Stimulated activated CD4-positive, alpha-beta T cell treated with anti-CD3 and anti-CD28 coated beads, Interleukin-12 subunit alpha, Interleukin-12 subunit beta, amount 100 ng/mL, for 4 hours (primary cell): ENCODE measurements at regions not wholly inside any gene's neighbourhood (a gene's known extent, or its start where the extent isn't known, plus 50 kb on each side); places are given as distances from the start of the nearest gene placed in this dataset.
"Not testable (repeated sequence)": the region's sequence is repeated elsewhere in the genome, so short reads cannot be mapped to it uniquely, and the experiment has no call there.

Experiments used
- DNase-seq: peaks from one replicate; pipeline ENCODE4 v3.0.0-alpha.2; 2020

DNA sequence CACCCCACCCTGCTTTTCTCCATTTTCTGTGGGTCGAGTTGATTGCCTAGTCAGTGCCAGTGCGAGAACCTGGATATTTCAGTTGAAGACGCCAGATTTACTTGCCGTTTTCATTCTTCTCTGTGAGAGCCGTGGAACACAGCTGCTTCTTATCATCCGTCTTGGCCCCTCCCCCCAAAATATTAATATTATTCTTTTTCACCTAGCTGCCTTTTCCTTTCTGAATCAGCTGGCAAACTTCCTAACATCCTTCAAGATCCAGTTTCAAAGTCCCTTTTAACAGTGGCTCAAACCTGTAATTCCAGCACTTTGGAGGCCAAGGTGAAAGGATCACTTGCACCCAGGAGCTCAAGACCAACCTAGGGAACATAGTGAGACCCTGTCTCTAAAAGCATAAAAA, 117.1 kb upstream of the RASA1 start:
- DNase-seq, result no peak

DNA sequence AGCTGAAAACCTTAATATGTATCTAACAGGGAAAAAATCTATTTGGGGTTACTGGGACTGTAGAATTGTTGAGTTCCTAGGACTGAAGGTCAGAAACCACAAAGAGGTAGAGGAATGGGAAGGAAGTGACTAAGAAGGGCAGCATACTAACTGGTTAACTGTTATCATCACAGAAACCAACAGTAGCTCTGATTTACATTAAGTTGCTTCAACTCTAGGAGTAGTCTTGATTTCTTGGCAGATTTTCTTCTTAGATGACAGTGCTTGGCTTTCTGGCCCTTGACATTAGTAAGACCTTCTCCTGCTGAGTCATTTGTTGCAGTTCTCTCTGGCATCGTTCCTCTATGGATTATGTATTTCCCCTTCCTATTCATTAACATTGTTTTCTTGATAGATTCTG, 116.1 kb upstream of the RASA1 start:
- DNase-seq, result no peak

DNA sequence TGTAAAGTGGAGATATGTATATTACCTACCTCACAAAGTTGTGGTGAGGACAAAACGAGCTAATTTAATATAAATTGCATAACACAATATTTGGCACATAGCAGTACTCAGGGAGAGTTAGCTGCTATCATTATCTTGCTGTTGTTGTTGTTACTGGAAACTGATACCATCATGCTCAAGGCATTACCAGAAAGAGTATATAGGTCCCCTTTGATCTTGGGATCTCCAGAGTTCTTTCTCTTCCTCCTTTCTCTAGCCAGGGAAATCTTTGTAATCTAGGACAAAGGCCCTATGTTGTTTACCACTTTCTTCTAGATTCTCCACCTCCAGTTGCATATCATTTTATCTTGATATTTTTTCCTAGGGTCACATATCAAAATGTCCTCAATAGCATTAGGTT, 114.8 kb upstream of the RASA1 start:
- no peak for DNase-seq

DNA sequence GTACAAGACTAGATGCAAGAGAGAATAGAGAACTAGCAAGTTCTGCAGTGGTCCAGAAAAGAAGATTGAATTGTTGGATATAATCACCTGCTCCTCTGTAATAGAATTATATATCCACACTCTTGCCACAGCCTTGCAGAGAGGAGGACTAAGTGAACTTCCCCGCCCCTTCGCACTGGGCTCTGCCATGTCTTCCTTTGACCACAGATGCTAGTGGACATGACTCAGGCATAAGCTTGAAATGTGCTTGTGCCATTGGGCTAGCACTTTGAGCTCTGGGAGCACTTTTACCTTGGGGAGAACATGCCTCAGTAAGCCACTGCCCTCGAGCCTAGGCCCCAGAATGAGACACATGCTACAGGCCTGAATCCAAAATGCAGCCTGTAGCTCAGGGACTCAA, 113.5 kb upstream of the RASA1 start:
- no peak for DNase-seq

DNA sequence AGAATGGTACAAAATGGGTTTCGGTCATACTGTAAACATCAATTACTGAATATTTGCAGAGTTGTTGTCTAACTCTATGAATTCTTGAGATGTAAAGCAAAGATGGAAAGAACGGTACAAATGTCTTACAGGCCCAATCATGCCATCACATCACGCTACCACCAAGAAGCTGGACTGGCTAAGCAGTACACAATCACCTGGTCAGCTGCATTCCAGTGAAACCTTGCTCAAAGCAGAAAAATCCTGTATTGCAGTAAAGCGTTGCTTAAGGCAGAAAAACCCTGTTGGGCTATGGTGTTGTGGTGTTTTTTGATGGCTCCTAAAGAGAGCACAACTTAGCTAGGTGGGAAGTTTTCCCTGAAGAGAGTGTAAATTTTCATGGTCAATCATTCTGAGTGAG, 112.6 kb upstream of the RASA1 start:
- DNase-seq, result no peak

DNA sequence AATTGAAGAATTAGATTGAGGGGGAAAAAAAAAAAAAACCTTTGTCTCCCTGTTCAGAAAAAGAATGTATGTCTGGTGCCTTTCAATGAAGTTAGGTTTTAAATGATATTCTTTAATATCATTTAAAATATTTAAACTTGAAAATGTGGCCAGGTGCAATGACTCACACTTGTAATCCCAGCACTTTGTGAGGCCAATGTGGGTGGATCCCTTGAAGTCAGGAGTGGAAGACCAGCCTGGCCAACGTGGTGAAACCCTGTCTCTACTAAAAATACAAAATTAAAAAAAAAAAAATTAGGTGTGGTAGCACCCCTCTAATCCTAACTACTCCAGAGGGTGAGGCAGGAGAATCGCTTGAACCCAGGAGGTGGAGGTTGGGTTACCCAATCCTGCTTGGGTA, 111.1 kb upstream of the RASA1 start:
- no peak for DNase-seq

GRCh38 chr5:87164409-87164808, 103.3 kb upstream of the RASA1 start:
- DNase-seq, result no peak

- no peak for DNase-seq
Measured at GRCh38 chr5:87169300-87169991, 98.2 kb upstream of the RASA1 start.

DNA sequence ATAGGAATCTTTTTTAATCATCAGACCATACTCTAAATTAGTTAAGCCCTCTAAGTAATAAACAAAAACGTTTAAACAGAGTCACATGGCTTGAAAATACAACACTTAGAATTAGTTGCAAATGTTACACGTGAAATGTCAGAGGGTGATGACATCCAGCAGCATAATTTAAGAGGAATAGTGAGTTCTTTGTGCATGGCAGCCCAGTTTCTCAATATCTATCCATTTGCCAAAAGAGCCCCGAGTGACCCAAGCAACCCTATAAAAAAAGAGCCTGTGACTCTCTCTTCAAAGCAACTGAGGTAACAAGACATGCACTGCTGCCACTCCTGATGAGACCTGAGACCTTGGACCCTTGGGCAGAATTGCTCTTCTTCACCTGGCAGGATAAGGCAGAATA, 96.9 kb upstream of the RASA1 start:
- DNase-seq, result no peak

- DNase-seq, result no peak
Measured at GRCh38 chr5:87182649-87183048, 85.0 kb upstream of the RASA1 start.

GRCh38 chr5:87183896-87184295, 83.8 kb upstream of the RASA1 start:
- DNase-seq, result no peak

GRCh38 chr5:87184605-87185004, 83.1 kb upstream of the RASA1 start:
- DNase-seq, result no peak

DNA sequence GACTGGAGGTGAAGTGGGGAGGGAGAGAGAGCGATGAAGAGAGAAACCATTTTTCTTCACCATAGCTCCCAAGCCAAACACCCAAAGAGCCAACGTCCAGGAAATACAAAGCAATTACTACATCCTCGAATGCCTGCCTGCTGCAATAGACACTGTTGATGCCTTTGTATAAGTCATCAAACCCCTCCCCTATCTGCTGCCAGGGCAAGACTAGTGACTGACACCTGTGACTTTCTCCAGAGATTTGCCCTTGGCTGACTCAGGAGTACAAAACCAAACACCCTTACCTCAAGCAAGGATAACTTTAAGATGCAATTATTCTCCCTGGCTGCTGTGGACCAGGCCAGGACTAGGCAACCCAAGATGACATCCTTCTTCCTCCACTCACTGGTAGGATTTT, 81.8 kb upstream of the RASA1 start:
- DNase-seq, result no peak

DNA sequence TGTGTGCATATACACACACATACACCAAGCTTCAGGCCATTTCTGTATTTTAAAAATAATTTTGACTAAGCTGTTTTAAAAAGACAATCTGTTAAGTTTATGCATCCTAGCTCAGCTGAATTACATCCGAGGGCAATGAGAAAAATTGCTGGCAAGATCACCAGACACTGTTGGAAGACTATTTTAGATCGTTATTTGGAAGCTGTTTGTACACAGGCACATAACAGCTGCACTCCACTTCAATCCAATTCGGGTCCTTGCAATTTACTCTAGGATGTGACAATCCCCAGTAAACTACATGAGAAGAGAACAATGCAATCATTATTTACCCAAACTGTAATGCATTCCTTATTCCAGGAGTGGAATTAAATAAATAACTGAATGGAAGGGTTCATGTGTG, 79.3 kb upstream of the RASA1 start:
- no peak for DNase-seq

DNA sequence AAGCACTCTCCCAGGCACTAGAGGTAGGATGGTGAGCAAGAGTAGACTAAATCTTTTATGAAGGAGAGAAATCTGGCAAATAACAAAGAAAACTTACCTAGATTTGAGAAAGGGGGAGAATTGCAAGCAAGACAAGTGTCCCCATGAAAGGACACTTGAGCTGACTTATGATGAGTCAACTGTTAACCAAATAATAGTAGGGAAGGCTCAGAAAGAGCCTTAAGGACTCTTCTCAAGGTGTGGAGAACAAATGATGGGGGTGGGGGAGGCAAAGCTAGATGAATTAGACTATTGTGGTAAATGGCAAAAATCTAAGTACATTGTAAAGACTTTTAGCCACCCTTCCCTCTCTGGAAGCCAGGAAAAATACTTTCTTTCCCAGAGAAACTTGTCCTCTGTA, 77.6 kb upstream of the RASA1 start:
- no peak for DNase-seq

- no peak for DNase-seq
Measured at GRCh38 chr5:87190687-87191086, 77.0 kb upstream of the RASA1 start.

- DNase-seq, result no peak
Measured at GRCh38 chr5:87191645-87192044, 76.0 kb upstream of the RASA1 start.

GRCh38 chr5:87195104-87195591, 72.5 kb upstream of the RASA1 start:
- peak; percentile 6 for DNase-seq

DNA sequence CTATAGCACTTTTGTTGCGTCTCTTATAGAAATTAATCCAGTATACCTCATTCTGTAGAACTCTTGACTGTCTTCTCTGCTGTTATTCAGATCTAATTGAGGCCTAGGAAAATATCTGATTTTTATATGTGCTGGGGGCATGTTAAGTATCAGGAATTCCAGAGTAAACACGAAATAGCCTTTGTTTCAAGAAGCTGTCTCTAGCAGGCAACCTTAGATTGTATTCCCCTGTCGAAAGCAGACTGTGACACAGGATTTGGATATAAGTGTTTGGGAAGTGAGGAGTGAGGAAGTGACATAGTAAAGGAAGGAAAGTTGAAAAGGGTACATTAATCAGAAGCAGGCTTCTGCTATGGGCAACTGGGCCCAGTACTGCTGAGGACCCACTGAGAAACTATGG, 72.1 kb upstream of the RASA1 start:
- DNase-seq, result no peak

DNA sequence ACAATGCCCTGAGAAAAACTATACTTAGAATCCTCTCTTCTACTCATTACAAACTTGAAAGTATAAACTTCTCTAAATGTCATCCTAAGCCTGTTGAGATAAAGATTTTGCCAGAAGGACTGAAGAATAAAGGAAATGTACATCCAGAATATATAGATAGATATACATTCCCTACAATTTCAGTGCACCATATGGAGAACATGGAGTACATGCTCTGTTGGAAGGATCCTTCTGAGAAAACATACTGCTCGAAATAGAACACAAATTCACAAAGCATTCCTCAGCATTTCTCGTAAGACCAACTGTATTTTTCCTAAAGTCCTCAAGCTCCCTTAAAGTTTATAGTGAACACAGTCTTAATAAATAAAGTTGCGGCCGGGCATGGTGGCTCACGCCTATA, 69.7 kb upstream of the RASA1 start:
- no peak for DNase-seq

GRCh38 chr5:87199246-87199645, 68.4 kb upstream of the RASA1 start:
- not testable (repeated sequence) for DNase-seq

- DNase-seq, result not testable (repeated sequence)
Measured at GRCh38 chr5:87199704-87200103, 68.0 kb upstream of the RASA1 start.

GRCh38 chr5:87210076-87210475, 57.6 kb upstream of the RASA1 start:
- DNase-seq, result no peak

- no peak for DNase-seq
Measured at GRCh38 chr5:87210743-87211142, 56.9 kb upstream of the RASA1 start.

- DNase-seq, result no peak
Measured at GRCh38 chr5:87211676-87212075, 56.0 kb upstream of the RASA1 start.
